MM.1S (cell line): ENCODE measurements at regions not wholly inside any gene's neighbourhood (a gene's known extent, or its start where the extent isn't known, plus 50 kb on each side); places are given as distances from the start of the nearest gene placed in this dataset.

Experiments
- DNase-seq: peaks from one replicate; pipeline ENCODE4 v3.0.0-alpha.2; 2015
- H2AFZ ChIP-seq: fragments of 300-600 bp; sonication (generic); 2 replicates; pipeline ENCODE4 v1.6.0; 2016; ENCODE audit warnings: antibody characterized with exemption, low read length
- H3F3A ChIP-seq: fragments of 300-600 bp; sonication (generic); 2 replicates; pipeline ENCODE4 v1.6.1; 2016; ENCODE audit warnings: mild to moderate bottlenecking, antibody characterized with exemption, low read length, moderate library complexity, mixed read lengths; ENCODE audit not compliant: insufficient read depth
- H3K27ac ChIP-seq: fragments of 300-600 bp; sonication (generic); 2 replicates; pipeline ENCODE4 v1.5.1; 2016; ENCODE audit warnings: mild to moderate bottlenecking, low read length
- H3K27me3 ChIP-seq: fragments of 300-600 bp; sonication (generic); replicated peaks from 2 replicates; pipeline ENCODE4 v1.6.0; 2016; ENCODE audit warnings: low read length; ENCODE audit not compliant: insufficient read depth
- H3K36me3 ChIP-seq: fragments of 300-600 bp; sonication (generic); replicated peaks from 2 replicates; pipeline ENCODE4 v1.6.1; 2016; ENCODE audit warnings: mild to moderate bottlenecking, low read length, mixed read lengths; ENCODE audit not compliant: insufficient read depth
- H3K4me1 ChIP-seq: fragments of 300-600 bp; sonication (generic); 2 replicates; pipeline ENCODE4 v1.6.1; 2016; ENCODE audit warnings: low read length, mixed read lengths
- H3K4me2 ChIP-seq: fragments of 300-600 bp; sonication (generic); 2 replicates; pipeline ENCODE4 v1.6.0; 2016; ENCODE audit warnings: low read depth, low read length
- H3K4me3 ChIP-seq: fragments of 300-600 bp; sonication (generic); 2 replicates; pipeline ENCODE4 v1.5.1; 2016; ENCODE audit warnings: low read length, mixed read lengths
- H3K79me2 ChIP-seq: fragments of 300-600 bp; sonication (generic); 2 replicates; pipeline ENCODE4 v1.6.1; 2016; ENCODE audit warnings: mixed run types, low read length, mixed read lengths
- H3K9ac ChIP-seq: fragments of 300-600 bp; sonication (generic); 2 replicates; pipeline ENCODE4 v1.6.1; 2016; ENCODE audit warnings: low read length, mixed read lengths
- H3K9me2 ChIP-seq: fragments of 300-600 bp; sonication (generic); replicated peaks from 2 replicates; pipeline ENCODE4 v1.6.1; 2016; ENCODE audit warnings: mild to moderate bottlenecking, low read length, mixed read lengths; ENCODE audit not compliant: insufficient read depth
- H3K9me3 ChIP-seq: fragments of 300-600 bp; sonication (generic); replicated peaks from 2 replicates; pipeline ENCODE4 v1.6.1; 2016; ENCODE audit warnings: mild to moderate bottlenecking, low read length, mixed read lengths; ENCODE audit not compliant: insufficient read depth
- H4K20me1 ChIP-seq: fragments of 300-600 bp; sonication (generic); 2 replicates; pipeline ENCODE4 v1.6.1; 2016; ENCODE audit warnings: mild to moderate bottlenecking, low read length, moderate library complexity, mixed read lengths; ENCODE audit not compliant: insufficient read depth
- EZH2 ChIP-seq: fragments of 300-600 bp; sonication (generic); optimal IDR thresholded peaks from 2 replicates; pipeline ENCODE3; 2017; ENCODE audit warnings: low read depth, mild to moderate bottlenecking, antibody characterized with exemption, low read length, mixed read lengths
- EZH2phosphoT487 ChIP-seq: fragments of 300-600 bp; sonication (generic); IDR thresholded peaks from 2 replicates; pipeline ENCODE4 v1.6.1; 2018; ENCODE audit warnings: antibody characterized with exemption, low read length
- TF ChIP-seq, protein P1 (sequence below): fragments of 300-600 bp; sonication (generic); IDR thresholded peaks from 2 replicates; pipeline ENCODE4 v1.5.1; 2016; ENCODE audit warnings: antibody characterized with exemption, low read length, mixed read lengths

DNA sequence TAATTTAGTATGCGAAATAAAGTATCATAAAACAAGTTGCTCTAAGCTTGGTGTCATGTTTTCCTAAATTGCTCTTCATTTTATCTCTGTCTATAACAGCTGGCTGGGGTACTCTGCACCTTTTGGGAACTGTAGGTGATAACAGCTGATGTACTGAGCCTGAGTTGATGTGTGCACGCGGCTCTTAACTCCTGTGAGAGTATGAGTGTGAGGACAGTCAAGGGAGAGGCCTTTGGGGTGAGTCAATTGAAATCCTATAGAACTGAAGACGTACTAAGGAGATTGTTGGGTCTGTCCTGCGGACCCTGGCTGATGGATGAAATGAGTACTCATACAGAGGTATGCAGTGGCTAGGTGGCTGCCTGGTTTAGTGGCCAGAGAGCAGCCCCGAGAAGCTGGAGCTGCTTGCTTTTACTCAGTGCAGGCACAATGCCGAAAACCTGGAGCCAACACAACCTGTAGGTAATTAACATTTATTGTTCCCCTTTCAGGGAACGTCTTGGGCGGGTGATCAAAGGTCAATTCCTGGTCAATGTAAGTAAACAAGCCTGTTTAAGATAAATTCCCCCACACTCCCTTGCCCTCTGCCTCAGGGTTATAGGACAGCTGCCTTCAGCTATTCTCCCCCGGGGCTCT is 188.5 kb downstream of the PRDM2 start:
- H4K20me1 ChIP-seq: no peaks in the 10 kb centered on the region
- no peak overlapping the region for H3K4me2 ChIP-seq
- TF ChIP-seq, protein P1, sequence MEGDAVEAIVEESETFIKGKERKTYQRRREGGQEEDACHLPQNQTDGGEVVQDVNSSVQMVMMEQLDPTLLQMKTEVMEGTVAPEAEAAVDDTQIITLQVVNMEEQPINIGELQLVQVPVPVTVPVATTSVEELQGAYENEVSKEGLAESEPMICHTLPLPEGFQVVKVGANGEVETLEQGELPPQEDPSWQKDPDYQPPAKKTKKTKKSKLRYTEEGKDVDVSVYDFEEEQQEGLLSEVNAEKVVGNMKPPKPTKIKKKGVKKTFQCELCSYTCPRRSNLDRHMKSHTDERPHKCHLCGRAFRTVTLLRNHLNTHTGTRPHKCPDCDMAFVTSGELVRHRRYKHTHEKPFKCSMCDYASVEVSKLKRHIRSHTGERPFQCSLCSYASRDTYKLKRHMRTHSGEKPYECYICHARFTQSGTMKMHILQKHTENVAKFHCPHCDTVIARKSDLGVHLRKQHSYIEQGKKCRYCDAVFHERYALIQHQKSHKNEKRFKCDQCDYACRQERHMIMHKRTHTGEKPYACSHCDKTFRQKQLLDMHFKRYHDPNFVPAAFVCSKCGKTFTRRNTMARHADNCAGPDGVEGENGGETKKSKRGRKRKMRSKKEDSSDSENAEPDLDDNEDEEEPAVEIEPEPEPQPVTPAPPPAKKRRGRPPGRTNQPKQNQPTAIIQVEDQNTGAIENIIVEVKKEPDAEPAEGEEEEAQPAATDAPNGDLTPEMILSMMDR: no peak
- H3F3A ChIP-seq: no peaks in the 10 kb centered on the region
- H3K9me2 ChIP-seq: no peaks in the 10 kb centered on the region
- H3K27ac ChIP-seq: no peak overlapping the region
- H3K9me3 ChIP-seq: no peaks in the 10 kb centered on the region
- H3K4me1 ChIP-seq: no peaks in the 10 kb centered on the region
- H3K27me3 ChIP-seq: no peaks in the 10 kb centered on the region
- no peaks in the 10 kb centered on the region for H3K79me2 ChIP-seq
- no peak for DNase-seq
- no peak overlapping the region for H3K4me3 ChIP-seq
- H2AFZ ChIP-seq: no peak overlapping the region
- no peaks in the 10 kb centered on the region for H3K36me3 ChIP-seq
- no peak overlapping the region for H3K9ac ChIP-seq

DNA sequence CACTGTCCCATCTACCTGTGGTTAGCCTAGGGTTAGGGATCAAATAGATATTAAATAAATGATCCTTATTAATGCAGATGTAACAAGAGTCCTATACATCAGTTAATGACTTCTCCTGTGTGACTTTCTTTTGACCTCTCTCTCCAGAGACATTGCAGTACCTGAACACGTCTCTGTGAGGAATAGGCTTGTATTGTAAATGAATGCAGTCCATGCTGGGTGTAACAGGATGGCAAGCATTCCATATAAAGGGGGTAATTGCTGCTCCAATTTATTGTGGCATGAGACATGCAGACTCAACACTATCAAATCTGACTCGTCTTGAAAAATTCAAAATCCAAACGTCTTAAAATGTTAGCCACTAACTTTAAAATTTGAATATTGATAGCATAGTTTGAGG is 189.5 kb downstream of the PRDM2 start:
- H3F3A ChIP-seq: no peaks in the 10 kb centered on the region
- H3K9me3 ChIP-seq: no peaks in the 10 kb centered on the region
- no peak for DNase-seq
- no peak overlapping the region for H3K9ac ChIP-seq
- no peaks in the 10 kb centered on the region for H3K27me3 ChIP-seq
- H2AFZ ChIP-seq: no peak overlapping the region
- no peaks in the 10 kb centered on the region for H3K36me3 ChIP-seq
- TF ChIP-seq EZH2: no peak
- TF ChIP-seq, protein P1: no peak
- no peak for TF ChIP-seq EZH2phosphoT487
- H3K79me2 ChIP-seq: no peaks in the 10 kb centered on the region
- H3K9me2 ChIP-seq: no peaks in the 10 kb centered on the region
- no peaks in the 10 kb centered on the region for H4K20me1 ChIP-seq
- no peak overlapping the region for H3K4me3 ChIP-seq
- no peaks in the 10 kb centered on the region for H3K4me1 ChIP-seq
- H3K4me2 ChIP-seq: no peak overlapping the region
- no peak overlapping the region for H3K27ac ChIP-seq

DNA sequence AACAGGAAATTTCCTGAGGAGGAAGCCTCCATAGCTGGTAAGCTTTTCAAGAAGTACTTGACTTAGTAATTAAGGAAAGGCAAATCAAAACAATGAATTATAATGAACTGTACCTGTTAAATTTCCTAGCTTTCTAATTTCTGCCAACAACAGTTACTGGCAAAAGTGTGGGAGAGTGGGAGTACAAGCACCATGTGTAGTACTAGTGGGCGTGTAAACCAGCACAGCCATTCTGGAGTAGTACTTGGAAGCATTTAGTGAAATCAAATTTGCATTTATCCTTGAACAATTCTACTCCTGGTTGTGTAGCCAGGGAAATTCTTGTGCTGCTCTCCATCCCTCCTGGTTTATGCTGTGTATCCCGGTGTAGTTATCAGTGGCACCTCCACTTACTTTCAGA is 190.8 kb downstream of the PRDM2 start:
- no peaks in the 10 kb centered on the region for H3K27me3 ChIP-seq
- no peak overlapping the region for H3K27ac ChIP-seq
- H3K79me2 ChIP-seq: no peaks in the 10 kb centered on the region
- H3K4me2 ChIP-seq: no peak overlapping the region
- TF ChIP-seq EZH2 (no peak), EZH2phosphoT487 (no peak)
- TF ChIP-seq, protein P1: no peak
- no peaks in the 10 kb centered on the region for H4K20me1 ChIP-seq
- no peak overlapping the region for H3K9ac ChIP-seq
- no peak for DNase-seq
- H3K9me3 ChIP-seq: no peaks in the 10 kb centered on the region
- no peak overlapping the region for H3K4me3 ChIP-seq
- no peaks in the 10 kb centered on the region for H3F3A ChIP-seq
- no peaks in the 10 kb centered on the region for H3K36me3 ChIP-seq
- no peak overlapping the region for H2AFZ ChIP-seq
- no peaks in the 10 kb centered on the region for H3K9me2 ChIP-seq
- H3K4me1 ChIP-seq: no peaks in the 10 kb centered on the region
